ENCODE measurements at regions not wholly inside any gene's neighbourhood (a gene's known extent, or its start where the extent isn't known, plus 50 kb on each side); places are given as distances from the start of the nearest gene placed in this dataset.

GRCh38 chr14:71377099-71377498 lies 469.8 kb downstream of the PCNX1 start:
- Histone ChIP-seq H3K27me3 (ENCODE audit: insufficient read depth, low read length) (no peaks in the 10 kb centered on the region), H3K4me2 (ENCODE audit: insufficient read depth, insufficient read length, low read length) (no peak overlapping the region), H4K91ac (ENCODE audit: insufficient read length, low read depth, low read length) (no peak overlapping the region), H3K23me2 (ENCODE audit: insufficient read length, low read depth, low read length, poor library complexity, severe bottlenecking) (no peaks in the 10 kb centered on the region), H2AFZ (ENCODE audit: low read length) (no peak overlapping the region), H3K23ac (ENCODE audit: insufficient read length, low read depth, low read length) (no peak overlapping the region), H2BK5ac (ENCODE audit: insufficient read length, low read length) (no peak overlapping the region), H3K14ac (ENCODE audit: insufficient read depth, low read length) (no peak overlapping the region), H2BK20ac (ENCODE audit: low read depth, low read length, poor library complexity, severe bottlenecking) (no peak overlapping the region), H2AK5ac (ENCODE audit: insufficient read length, low read length) (no peak overlapping the region), H3K9ac (ENCODE audit: extremely low read depth, insufficient read length, low read length) (no peak overlapping the region), H3T11ph (ENCODE audit: low read length) (no peak overlapping the region), H3K4ac (ENCODE audit: low read depth, low read length) (no peak overlapping the region), H3K9me3 (ENCODE audit: control insufficient read depth, low read depth, low read length) (no peaks in the 10 kb centered on the region), H2BK12ac (ENCODE audit: insufficient read length, low read depth, low read length) (no peak overlapping the region), H2BK15ac (ENCODE audit: low read depth, low read length) (no peak overlapping the region), H3K18ac (ENCODE audit: insufficient read length, low read depth, low read length) (no peak overlapping the region), H4K8ac (replicated peaks; ENCODE audit: insufficient read length, low read depth, low read length) (no peak overlapping the region), H4K5ac (ENCODE audit: insufficient read length, low read depth, low read length) (no peak overlapping the region), H3K56ac (ENCODE audit: insufficient read length, low read depth, low read length) (no peak overlapping the region), H2BK120ac (ENCODE audit: low read depth, low read length, poor library complexity, severe bottlenecking) (no peak overlapping the region), H3K4me1 (ENCODE audit: insufficient read depth, low read length) (no peaks in the 10 kb centered on the region), H3K79me1 (ENCODE audit: insufficient read depth, low read depth, low read length, poor library complexity, severe bottlenecking) (peaks cover 10% of the 10 kb centered on the region), H3K27ac (ENCODE audit: insufficient read length, low read depth, low read length) (no peak overlapping the region), H3K79me2 (ENCODE audit: insufficient read depth, low read length) (peaks cover 2% of the 10 kb centered on the region; the same call in 1 of the 2 replicates), H4K20me1 (ENCODE audit: control insufficient read depth, insufficient read depth, insufficient read length) (no peaks in the 10 kb centered on the region)
- peaks cover 25 to 38% (median 27%) of the 10 kb centered on the region in 3 experiments for H3K36me3 Mint-ChIP-seq (ENCODE audit: insufficient read depth in 1 of 3, low read depth in 3 of 3)
- no peaks in the 10 kb centered on the region for H3K27me3 Mint-ChIP-seq (ENCODE audit: low read depth)
- peaks cover 27 to 33% of the 10 kb centered on the region in 2 experiments for H3K9me3 Mint-ChIP-seq
- no peak for TF ChIP-seq CTCF (conservative IDR thresholded peaks at IDR 0.05)
- H3K4me3 Mint-ChIP-seq: no peak overlapping the region
- peaks cover 10 to 17% of the 10 kb centered on the region in 2 experiments for H3K4me1 Mint-ChIP-seq
- DNase-seq: no peak
- whole genome bisulfite sequencing (ENCODE audit: extremely low coverage, insufficient read length, low lambda C conversion rate): no CpG with 5 or more reads among the region's 28 CpGs
- H3K27ac Mint-ChIP-seq: no peak overlapping the region
